HepG2 (cell line): ENCODE measurements at regions not wholly inside any gene's neighbourhood (a gene's known extent, or its start where the extent isn't known, plus 50 kb on each side); places are given as distances from the start of the nearest gene placed in this dataset.
A peak's percentile ranks its signal among the peaks of the same experiment; 100 is the strongest.

Experiments
- ELF4 ChIP-seq: sonication (generic); formaldehyde crosslinking; IDR thresholded peaks from 2 replicates; pipeline ENCODE4 v1.5.0; 2020; ENCODE audit warnings: missing genetic modification reagents, mild to moderate bottlenecking, moderate library complexity, borderline replicate concordance
- FLYWCH1 ChIP-seq: sonication (generic); formaldehyde crosslinking; IDR thresholded peaks from 2 replicates; pipeline ENCODE4 v1.8.1; 2023; ENCODE audit warnings: mild to moderate bottlenecking, missing genetic modification reagents
- NFATC3 ChIP-seq: sonication (generic); formaldehyde crosslinking; IDR thresholded peaks from 2 replicates; pipeline ENCODE4 v1.5.1; 2020; ENCODE audit warnings: mild to moderate bottlenecking, missing genetic modification reagents
- SIX1 ChIP-seq: sonication (generic); formaldehyde crosslinking; IDR thresholded peaks from 2 replicates; pipeline ENCODE4 v1.4.0; 2020; ENCODE audit warnings: missing genetic modification reagents, borderline replicate concordance
- SP2 ChIP-seq: sonication (generic); formaldehyde crosslinking; IDR thresholded peaks from 2 replicates; pipeline ENCODE4 v1.5.1; 2020; ENCODE audit warnings: mild to moderate bottlenecking, missing genetic modification reagents
- SRSF1 ChIP-seq: fragments of 200-400 bp; formaldehyde crosslinking; optimal IDR thresholded peaks from 2 replicates; pipeline ENCODE3; 2017; ENCODE audit warnings: mild to moderate bottlenecking, low read depth, low read length, moderate library complexity
- SRSF4 ChIP-seq: fragments of 200-400 bp; formaldehyde crosslinking; IDR thresholded peaks from one replicate; pipeline ENCODE4 v1.6.1; 2018; ENCODE audit warnings: mild to moderate bottlenecking, low read depth, low read length, moderate library complexity; ENCODE audit not compliant: poor library complexity, severe bottlenecking
- TGIF2 ChIP-seq: IDR thresholded peaks from 2 replicates; pipeline ENCODE4 v1.6.1; 2016; ENCODE audit warnings: control low read depth, missing compliant biosample characterization
- ZNF207 ChIP-seq: fragments of 450-650 bp; IDR thresholded peaks from 2 replicates; pipeline ENCODE4 v1.6.1; 2016; ENCODE audit warnings: antibody characterized with exemption, borderline replicate concordance
- ZNF547 ChIP-seq: sonication (generic); formaldehyde crosslinking; IDR thresholded peaks from 2 replicates; pipeline ENCODE4 v1.5.1; 2020; ENCODE audit warnings: mild to moderate bottlenecking, missing genetic modification reagents
- ZNF790 ChIP-seq: sonication (generic); formaldehyde crosslinking; IDR thresholded peaks from 2 replicates; pipeline ENCODE4 v1.8.0; 2022; ENCODE audit warnings: missing genetic modification reagents, mild to moderate bottlenecking, borderline replicate concordance
- ZSCAN22 ChIP-seq: sonication (generic); formaldehyde crosslinking; IDR thresholded peaks from 2 replicates; pipeline ENCODE4 v1.4.0; 2020; ENCODE audit warnings: mild to moderate bottlenecking, missing genetic modification reagents
- TF ChIP-seq, protein P1 (sequence below): fragments of 450-650 bp; IDR thresholded peaks from 2 replicates; pipeline ENCODE4 v1.6.1; 2017
- TF ChIP-seq, protein P2 (sequence below): IDR thresholded peaks from 2 replicates; pipeline ENCODE4 v1.6.1; 2016; ENCODE audit warnings: mild to moderate bottlenecking
- TF ChIP-seq, protein P3 (sequence below): sonication (generic); formaldehyde crosslinking; IDR thresholded peaks from 2 replicates; pipeline ENCODE4; 2020; ENCODE audit warnings: missing genetic modification reagents, mild to moderate bottlenecking, borderline replicate concordance
- TF ChIP-seq, protein P4 (sequence below): sonication (generic); formaldehyde crosslinking; IDR thresholded peaks from 2 replicates; pipeline ENCODE4 v1.4.0; 2020; ENCODE audit warnings: missing genetic modification reagents, mild to moderate bottlenecking, borderline replicate concordance
- TF ChIP-seq, protein P5 (sequence below): sonication (generic); formaldehyde crosslinking; IDR thresholded peaks from 2 replicates; pipeline ENCODE4 v1.4.0; 2020; ENCODE audit warnings: missing genetic modification reagents

DNA sequence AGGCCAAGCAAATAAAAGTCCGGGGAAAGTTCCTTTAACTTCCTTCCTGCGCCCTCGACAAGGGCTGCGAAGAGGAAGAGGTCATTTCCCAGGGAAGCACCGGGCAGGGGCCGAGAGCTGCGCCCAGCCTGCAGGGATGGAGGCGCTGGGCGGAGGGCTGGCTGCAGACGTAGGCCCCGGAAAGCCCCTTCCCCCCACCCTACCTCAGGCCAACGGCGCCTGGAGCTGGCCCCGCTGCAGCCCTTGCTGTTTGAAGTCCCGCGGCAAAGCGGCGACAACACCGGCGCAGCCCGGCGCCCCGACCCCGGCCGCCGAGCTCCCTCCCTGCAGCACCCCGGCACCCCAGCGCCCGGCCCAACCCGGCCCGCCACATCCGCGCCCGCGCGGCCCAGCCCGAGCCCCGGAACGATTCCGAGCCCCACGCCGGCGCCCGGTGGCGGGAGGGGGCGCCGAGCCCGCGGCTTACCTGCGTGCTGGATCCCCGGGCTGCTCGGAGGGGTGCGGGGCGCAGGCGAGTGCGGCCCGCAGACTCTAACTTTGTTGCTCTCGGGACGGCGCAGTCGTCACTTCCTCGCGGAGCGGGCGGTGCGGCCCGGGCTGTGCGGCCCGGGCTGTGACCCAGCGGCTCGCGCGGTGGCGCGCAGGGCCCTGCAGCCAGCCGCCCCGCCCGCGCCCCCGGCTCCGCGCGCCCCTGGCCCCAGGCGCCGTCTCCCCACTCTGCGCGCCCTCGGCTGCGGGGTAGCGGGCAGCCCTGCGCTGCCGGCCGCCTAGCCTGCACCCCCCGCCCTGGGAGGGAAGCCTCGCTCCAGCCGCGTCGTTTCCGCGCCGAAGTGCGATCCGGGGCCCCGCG is 64.8 kb upstream of the PTGR2 start (continued):
- TF ChIP-seq, protein P1, sequence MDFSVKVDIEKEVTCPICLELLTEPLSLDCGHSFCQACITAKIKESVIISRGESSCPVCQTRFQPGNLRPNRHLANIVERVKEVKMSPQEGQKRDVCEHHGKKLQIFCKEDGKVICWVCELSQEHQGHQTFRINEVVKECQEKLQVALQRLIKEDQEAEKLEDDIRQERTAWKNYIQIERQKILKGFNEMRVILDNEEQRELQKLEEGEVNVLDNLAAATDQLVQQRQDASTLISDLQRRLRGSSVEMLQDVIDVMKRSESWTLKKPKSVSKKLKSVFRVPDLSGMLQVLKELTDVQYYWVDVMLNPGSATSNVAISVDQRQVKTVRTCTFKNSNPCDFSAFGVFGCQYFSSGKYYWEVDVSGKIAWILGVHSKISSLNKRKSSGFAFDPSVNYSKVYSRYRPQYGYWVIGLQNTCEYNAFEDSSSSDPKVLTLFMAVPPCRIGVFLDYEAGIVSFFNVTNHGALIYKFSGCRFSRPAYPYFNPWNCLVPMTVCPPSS = no peak
- TF ChIP-seq, protein P2, sequence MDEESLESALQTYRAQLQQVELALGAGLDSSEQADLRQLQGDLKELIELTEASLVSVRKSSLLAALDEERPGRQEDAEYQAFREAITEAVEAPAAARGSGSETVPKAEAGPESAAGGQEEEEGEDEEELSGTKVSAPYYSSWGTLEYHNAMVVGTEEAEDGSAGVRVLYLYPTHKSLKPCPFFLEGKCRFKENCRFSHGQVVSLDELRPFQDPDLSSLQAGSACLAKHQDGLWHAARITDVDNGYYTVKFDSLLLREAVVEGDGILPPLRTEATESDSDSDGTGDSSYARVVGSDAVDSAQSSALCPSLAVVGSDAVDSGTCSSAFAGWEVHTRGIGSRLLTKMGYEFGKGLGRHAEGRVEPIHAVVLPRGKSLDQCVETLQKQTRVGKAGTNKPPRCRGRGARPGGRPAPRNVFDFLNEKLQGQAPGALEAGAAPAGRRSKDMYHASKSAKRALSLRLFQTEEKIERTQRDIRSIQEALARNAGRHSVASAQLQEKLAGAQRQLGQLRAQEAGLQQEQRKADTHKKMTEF = no peak
- TF ChIP-seq SRSF1 (no peak), ZNF790 (CRISPR knock-in tag) (peak; percentile 19; the same call in 1 of the 2 replicates), ZNF207 (no peak), NFATC3 (CRISPR knock-in tag) (no peak), TGIF2 (CRISPR knock-in tag) (no peak), ZNF547 (CRISPR knock-in tag) (no peak), ZSCAN22 (CRISPR knock-in tag) (no peak), SRSF4 (no peak), ELF4 (CRISPR knock-in tag) (no peak), FLYWCH1 (CRISPR knock-in tag) (no peak), SP2 (CRISPR knock-in tag) (no peak), SIX1 (no peak)
- TF ChIP-seq, protein P3, sequence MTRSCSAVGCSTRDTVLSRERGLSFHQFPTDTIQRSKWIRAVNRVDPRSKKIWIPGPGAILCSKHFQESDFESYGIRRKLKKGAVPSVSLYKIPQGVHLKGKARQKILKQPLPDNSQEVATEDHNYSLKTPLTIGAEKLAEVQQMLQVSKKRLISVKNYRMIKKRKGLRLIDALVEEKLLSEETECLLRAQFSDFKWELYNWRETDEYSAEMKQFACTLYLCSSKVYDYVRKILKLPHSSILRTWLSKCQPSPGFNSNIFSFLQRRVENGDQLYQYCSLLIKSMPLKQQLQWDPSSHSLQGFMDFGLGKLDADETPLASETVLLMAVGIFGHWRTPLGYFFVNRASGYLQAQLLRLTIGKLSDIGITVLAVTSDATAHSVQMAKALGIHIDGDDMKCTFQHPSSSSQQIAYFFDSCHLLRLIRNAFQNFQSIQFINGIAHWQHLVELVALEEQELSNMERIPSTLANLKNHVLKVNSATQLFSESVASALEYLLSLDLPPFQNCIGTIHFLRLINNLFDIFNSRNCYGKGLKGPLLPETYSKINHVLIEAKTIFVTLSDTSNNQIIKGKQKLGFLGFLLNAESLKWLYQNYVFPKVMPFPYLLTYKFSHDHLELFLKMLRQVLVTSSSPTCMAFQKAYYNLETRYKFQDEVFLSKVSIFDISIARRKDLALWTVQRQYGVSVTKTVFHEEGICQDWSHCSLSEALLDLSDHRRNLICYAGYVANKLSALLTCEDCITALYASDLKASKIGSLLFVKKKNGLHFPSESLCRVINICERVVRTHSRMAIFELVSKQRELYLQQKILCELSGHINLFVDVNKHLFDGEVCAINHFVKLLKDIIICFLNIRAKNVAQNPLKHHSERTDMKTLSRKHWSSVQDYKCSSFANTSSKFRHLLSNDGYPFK (CRISPR knock-in tag) = no peak
- TF ChIP-seq, protein P4, sequence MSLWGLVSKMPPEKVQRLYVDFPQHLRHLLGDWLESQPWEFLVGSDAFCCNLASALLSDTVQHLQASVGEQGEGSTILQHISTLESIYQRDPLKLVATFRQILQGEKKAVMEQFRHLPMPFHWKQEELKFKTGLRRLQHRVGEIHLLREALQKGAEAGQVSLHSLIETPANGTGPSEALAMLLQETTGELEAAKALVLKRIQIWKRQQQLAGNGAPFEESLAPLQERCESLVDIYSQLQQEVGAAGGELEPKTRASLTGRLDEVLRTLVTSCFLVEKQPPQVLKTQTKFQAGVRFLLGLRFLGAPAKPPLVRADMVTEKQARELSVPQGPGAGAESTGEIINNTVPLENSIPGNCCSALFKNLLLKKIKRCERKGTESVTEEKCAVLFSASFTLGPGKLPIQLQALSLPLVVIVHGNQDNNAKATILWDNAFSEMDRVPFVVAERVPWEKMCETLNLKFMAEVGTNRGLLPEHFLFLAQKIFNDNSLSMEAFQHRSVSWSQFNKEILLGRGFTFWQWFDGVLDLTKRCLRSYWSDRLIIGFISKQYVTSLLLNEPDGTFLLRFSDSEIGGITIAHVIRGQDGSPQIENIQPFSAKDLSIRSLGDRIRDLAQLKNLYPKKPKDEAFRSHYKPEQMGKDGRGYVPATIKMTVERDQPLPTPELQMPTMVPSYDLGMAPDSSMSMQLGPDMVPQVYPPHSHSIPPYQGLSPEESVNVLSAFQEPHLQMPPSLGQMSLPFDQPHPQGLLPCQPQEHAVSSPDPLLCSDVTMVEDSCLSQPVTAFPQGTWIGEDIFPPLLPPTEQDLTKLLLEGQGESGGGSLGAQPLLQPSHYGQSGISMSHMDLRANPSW = no peak
- TF ChIP-seq, protein P5, sequence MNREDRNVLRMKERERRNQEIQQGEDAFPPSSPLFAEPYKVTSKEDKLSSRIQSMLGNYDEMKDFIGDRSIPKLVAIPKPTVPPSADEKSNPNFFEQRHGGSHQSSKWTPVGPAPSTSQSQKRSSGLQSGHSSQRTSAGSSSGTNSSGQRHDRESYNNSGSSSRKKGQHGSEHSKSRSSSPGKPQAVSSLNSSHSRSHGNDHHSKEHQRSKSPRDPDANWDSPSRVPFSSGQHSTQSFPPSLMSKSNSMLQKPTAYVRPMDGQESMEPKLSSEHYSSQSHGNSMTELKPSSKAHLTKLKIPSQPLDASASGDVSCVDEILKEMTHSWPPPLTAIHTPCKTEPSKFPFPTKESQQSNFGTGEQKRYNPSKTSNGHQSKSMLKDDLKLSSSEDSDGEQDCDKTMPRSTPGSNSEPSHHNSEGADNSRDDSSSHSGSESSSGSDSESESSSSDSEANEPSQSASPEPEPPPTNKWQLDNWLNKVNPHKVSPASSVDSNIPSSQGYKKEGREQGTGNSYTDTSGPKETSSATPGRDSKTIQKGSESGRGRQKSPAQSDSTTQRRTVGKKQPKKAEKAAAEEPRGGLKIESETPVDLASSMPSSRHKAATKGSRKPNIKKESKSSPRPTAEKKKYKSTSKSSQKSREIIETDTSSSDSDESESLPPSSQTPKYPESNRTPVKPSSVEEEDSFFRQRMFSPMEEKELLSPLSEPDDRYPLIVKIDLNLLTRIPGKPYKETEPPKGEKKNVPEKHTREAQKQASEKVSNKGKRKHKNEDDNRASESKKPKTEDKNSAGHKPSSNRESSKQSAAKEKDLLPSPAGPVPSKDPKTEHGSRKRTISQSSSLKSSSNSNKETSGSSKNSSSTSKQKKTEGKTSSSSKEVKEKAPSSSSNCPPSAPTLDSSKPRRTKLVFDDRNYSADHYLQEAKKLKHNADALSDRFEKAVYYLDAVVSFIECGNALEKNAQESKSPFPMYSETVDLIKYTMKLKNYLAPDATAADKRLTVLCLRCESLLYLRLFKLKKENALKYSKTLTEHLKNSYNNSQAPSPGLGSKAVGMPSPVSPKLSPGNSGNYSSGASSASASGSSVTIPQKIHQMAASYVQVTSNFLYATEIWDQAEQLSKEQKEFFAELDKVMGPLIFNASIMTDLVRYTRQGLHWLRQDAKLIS = no peak
